ENCODE measurements at regions not wholly inside any gene's neighbourhood (a gene's known extent, or its start where the extent isn't known, plus 50 kb on each side); places are given as distances from the start of the nearest gene placed in this dataset.
A peak's percentile ranks its signal among the peaks of the same experiment; 100 is the strongest.
"Not testable (repeated sequence)": the region's sequence is repeated elsewhere in the genome, so short reads cannot be mapped to it uniquely, and the experiment has no call there.

DNA sequence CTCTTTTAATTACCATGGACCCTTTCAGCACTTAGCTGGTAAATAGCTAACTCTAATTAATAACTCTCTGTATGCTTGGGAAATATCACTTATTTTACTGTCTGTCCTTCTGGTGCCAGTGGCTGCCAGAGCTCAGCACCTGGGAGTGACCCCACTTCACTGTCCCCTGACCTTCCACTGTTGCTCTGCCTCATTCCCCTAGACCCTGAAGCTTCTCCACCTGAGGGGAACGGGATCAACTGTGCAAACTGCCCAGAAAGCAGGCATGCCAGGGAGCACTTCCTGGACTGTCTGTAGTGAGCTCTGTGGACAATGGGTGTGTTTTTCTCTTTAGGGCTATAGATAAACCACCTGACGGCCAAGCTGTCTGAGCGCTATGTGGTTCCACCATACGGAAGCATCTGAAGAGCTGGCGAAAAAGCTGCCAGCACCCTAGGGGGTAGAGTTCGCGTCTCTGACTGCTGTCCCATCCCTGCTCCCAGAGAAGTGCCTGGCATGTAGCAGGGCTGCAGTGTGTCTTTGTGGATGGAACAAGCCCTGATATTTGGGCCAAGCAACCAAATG, 106.3 kb upstream of the FOXA2 start:
- no peak for TF ChIP-seq EZH2phosphoT487 (conservative IDR thresholded peaks at IDR 0.05; ENCODE audit: low read length)
- TF ChIP-seq, protein P1, sequence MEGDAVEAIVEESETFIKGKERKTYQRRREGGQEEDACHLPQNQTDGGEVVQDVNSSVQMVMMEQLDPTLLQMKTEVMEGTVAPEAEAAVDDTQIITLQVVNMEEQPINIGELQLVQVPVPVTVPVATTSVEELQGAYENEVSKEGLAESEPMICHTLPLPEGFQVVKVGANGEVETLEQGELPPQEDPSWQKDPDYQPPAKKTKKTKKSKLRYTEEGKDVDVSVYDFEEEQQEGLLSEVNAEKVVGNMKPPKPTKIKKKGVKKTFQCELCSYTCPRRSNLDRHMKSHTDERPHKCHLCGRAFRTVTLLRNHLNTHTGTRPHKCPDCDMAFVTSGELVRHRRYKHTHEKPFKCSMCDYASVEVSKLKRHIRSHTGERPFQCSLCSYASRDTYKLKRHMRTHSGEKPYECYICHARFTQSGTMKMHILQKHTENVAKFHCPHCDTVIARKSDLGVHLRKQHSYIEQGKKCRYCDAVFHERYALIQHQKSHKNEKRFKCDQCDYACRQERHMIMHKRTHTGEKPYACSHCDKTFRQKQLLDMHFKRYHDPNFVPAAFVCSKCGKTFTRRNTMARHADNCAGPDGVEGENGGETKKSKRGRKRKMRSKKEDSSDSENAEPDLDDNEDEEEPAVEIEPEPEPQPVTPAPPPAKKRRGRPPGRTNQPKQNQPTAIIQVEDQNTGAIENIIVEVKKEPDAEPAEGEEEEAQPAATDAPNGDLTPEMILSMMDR (IDR thresholded peaks at IDR 0.05; ENCODE audit: insufficient read depth, low read length, poor library complexity, severe bottlenecking): no peak
- no peak overlapping the region for H3K4me2 ChIP-seq (ENCODE audit: low read depth, low read length, poor library complexity, severe bottlenecking)
- H3K27ac ChIP-seq (ENCODE audit: low read depth, low read length): no peak overlapping the region
- H3K27me3 ChIP-seq (ENCODE audit: low read length): no peaks in the 10 kb centered on the region
- H3F3A ChIP-seq (ENCODE audit: insufficient read depth): no peaks in the 10 kb centered on the region
- H3K9me2 ChIP-seq (replicated peaks; ENCODE audit: insufficient read depth, low read length): no peaks in the 10 kb centered on the region
- no peaks in the 10 kb centered on the region for H3K79me2 ChIP-seq (ENCODE audit: insufficient read depth, low read length)
- no peak overlapping the region for H3K4me3 ChIP-seq (ENCODE audit: insufficient read depth, low read length, poor library complexity, severe bottlenecking)
- no peaks in the 10 kb centered on the region for H4K20me1 ChIP-seq (ENCODE audit: low read depth, low read length)
- no peak overlapping the region for H3K9ac ChIP-seq (ENCODE audit: low read length)
- no peak overlapping the region for H2AFZ ChIP-seq (ENCODE audit: low read depth, low read length, severe bottlenecking)
- no peaks in the 10 kb centered on the region for H3K9me3 ChIP-seq (ENCODE audit: insufficient read depth, low read length)
- no peaks in the 10 kb centered on the region for H3K36me3 ChIP-seq (ENCODE audit: low read length)

DNA sequence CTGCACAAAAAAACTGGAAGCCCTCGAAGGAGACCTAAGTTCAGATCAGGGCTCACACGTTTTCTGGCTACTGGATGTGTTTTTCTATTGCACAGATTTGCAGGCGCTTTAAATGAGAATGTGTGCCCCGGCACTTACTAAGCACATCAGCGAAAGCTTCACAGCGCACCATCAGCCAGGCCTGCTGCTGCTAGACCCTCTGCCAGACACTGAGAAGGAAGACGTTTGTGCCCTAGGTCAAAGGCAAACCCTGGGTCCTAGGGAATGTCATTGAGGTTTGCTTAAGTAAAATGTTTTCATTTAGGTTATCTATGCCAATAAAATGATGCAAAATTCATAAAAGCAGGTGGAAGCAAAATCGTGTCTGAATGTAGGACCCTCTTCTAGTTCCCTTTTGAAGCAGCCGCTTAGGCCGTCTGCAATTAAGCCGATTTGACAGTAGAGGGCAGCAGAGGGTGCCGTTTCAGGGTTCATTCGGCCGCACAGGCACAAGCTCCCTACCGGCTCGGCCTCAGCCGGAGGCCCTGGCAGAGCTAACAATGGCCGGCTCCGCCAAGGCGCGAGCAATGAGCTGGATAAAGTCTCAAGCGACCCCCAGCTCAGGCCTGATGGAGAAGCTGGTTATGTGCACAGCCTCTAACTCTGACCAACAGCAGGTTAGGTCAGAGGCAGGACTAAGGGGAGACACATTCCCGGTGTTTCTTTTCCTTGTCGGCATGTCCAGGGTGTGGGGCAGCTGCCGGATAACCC, 107.2 kb upstream of the FOXA2 start:
- Histone ChIP-seq H3F3A (ENCODE audit: insufficient read depth) (no peaks in the 10 kb centered on the region), H2AFZ (ENCODE audit: low read depth, low read length, severe bottlenecking) (no peak overlapping the region), H4K20me1 (ENCODE audit: low read depth, low read length) (no peaks in the 10 kb centered on the region), H3K9ac (ENCODE audit: low read length) (no peak overlapping the region), H3K9me2 (replicated peaks; ENCODE audit: insufficient read depth, low read length) (no peaks in the 10 kb centered on the region), H3K9me3 (ENCODE audit: insufficient read depth, low read length) (no peaks in the 10 kb centered on the region), H3K27ac (ENCODE audit: low read depth, low read length) (no peak overlapping the region), H3K36me3 (ENCODE audit: low read length) (no peaks in the 10 kb centered on the region), H3K4me3 (ENCODE audit: insufficient read depth, low read length, poor library complexity, severe bottlenecking) (no peak overlapping the region), H3K79me2 (ENCODE audit: insufficient read depth, low read length) (no peaks in the 10 kb centered on the region), H3K27me3 (ENCODE audit: low read length) (no peaks in the 10 kb centered on the region), H3K4me2 (ENCODE audit: low read depth, low read length, poor library complexity, severe bottlenecking) (no peak overlapping the region)
- TF ChIP-seq, protein P1 (IDR thresholded peaks at IDR 0.05; ENCODE audit: insufficient read depth, low read length, poor library complexity, severe bottlenecking): peak; percentile 47
- no peak for TF ChIP-seq EZH2phosphoT487 (conservative IDR thresholded peaks at IDR 0.05; ENCODE audit: low read length)

DNA sequence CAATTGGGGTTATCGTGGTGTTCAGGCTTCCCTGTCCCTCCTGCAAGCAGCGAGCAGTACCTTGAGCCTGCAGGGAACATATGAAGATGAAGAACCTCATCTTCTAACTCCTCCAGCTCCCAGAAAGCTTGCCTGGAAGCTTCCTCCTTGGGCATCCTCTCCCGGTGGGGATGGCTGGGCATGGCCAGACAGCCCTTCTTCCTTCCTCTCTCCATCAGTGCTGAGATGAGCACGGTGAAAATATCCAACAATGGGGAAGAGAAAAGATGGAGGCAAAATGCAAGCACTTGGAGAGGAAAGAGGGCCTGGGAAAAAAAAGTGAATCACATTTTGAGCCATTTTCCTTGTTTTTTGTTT, 107.7 kb upstream of the FOXA2 start:
- Histone ChIP-seq H3K36me3 (ENCODE audit: low read length) (no peaks in the 10 kb centered on the region), H3F3A (ENCODE audit: insufficient read depth) (no peaks in the 10 kb centered on the region), H3K9me3 (ENCODE audit: insufficient read depth, low read length) (no peaks in the 10 kb centered on the region), H3K27me3 (ENCODE audit: low read length) (no peaks in the 10 kb centered on the region), H3K9ac (ENCODE audit: low read length) (no peak overlapping the region), H3K27ac (ENCODE audit: low read depth, low read length) (no peak overlapping the region), H3K4me3 (ENCODE audit: insufficient read depth, low read length, poor library complexity, severe bottlenecking) (no peak overlapping the region), H3K4me2 (ENCODE audit: low read depth, low read length, poor library complexity, severe bottlenecking) (no peak overlapping the region), H3K9me2 (replicated peaks; ENCODE audit: insufficient read depth, low read length) (no peaks in the 10 kb centered on the region), H4K20me1 (ENCODE audit: low read depth, low read length) (no peaks in the 10 kb centered on the region), H2AFZ (ENCODE audit: low read depth, low read length, severe bottlenecking) (no peak overlapping the region), H3K79me2 (ENCODE audit: insufficient read depth, low read length) (no peaks in the 10 kb centered on the region)
- TF ChIP-seq, protein P1 (IDR thresholded peaks at IDR 0.05; ENCODE audit: insufficient read depth, low read length, poor library complexity, severe bottlenecking): no peak
- TF ChIP-seq EZH2phosphoT487 (conservative IDR thresholded peaks at IDR 0.05; ENCODE audit: low read length): no peak

DNA sequence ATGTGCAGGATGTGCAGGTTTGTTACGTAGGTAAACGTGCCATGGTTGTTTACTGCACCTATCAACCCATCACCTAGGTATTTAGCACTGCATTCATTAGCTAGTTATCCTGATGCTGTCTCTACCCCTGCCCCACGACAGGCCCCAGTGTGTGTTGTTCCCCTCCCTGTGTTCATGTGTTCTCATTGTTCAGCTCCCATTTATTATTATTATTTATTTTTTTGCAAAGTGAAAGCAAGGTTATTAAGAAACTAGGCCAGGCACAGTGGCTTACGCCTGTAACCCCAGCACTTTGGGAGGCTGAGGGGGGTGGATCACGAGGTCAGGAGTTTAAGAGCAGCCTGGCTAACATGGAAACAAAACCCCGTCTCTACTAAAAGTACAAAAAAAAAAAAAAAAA, 108.2 kb upstream of the FOXA2 start:
- not testable (repeated sequence) for H3K9ac ChIP-seq (ENCODE audit: low read length); H3K36me3 ChIP-seq (ENCODE audit: low read length); H4K20me1 ChIP-seq (ENCODE audit: low read depth, low read length); H3K4me3 ChIP-seq (ENCODE audit: insufficient read depth, low read length, poor library complexity, severe bottlenecking); H3K27me3 ChIP-seq (ENCODE audit: low read length); H3K27ac ChIP-seq (ENCODE audit: low read depth, low read length); H3K4me2 ChIP-seq (ENCODE audit: low read depth, low read length, poor library complexity, severe bottlenecking); H3F3A ChIP-seq (ENCODE audit: insufficient read depth); H3K79me2 ChIP-seq (ENCODE audit: insufficient read depth, low read length); H2AFZ ChIP-seq (ENCODE audit: low read depth, low read length, severe bottlenecking); H3K9me2 ChIP-seq (replicated peaks; ENCODE audit: insufficient read depth, low read length); H3K9me3 ChIP-seq (ENCODE audit: insufficient read depth, low read length)

Measured in SU-DHL-6 (cell line).